ENCODE measurements at regions not wholly inside any gene's neighbourhood (a gene's known extent, or its start where the extent isn't known, plus 50 kb on each side); places are given as distances from the start of the nearest gene placed in this dataset.

GRCh38 chr1:208570362-208570761 lies 326.2 kb upstream of the PLXNA2 start:
- Mint-ChIP-seq H3K9me3 (peaks cover 0 to 6% (median 2%) of the 10 kb centered on the region in 7 donors), H3K4me1 (no peaks in the 10 kb centered on the region), H3K36me3 (no peaks in the 10 kb centered on the region), H3K4me3 (no peak overlapping the region), H3K27me3 (ENCODE audit: low read depth in 3 of 3) (no peaks in the 10 kb centered on the region), H3K27ac (no peak overlapping the region)
- Histone ChIP-seq H3K4me3 (replicated peaks in 1 of 3; ENCODE audit: low read depth in 2 of 3, low read length in 3 of 3) (no peak overlapping the region), H3K27me3 (ENCODE audit: control insufficient read depth in 2 of 2, insufficient read depth in 2 of 2, low read length in 2 of 2) (no peaks in the 10 kb centered on the region), H3K79me2 (ENCODE audit: insufficient read depth, low read length) (no peaks in the 10 kb centered on the region), H3K36me3 (replicated peaks in 1 of 2; ENCODE audit: control insufficient read depth in 1 of 2, insufficient read depth in 2 of 2, low read length in 2 of 2) (no peaks in the 10 kb centered on the region), H3K9me3 (replicated peaks in 1 of 2; ENCODE audit: control insufficient read depth in 1 of 2, insufficient read depth in 1 of 2, low read length in 2 of 2) (no peaks in the 10 kb centered on the region), H3K9ac (ENCODE audit: insufficient read depth, low read length, poor library complexity, severe bottlenecking) (no peak overlapping the region), H3K4me1 (ENCODE audit: control insufficient read depth in 1 of 2, insufficient read depth in 2 of 2, low read length in 2 of 2) (no peaks in the 10 kb centered on the region), H3K27ac (ENCODE audit: low read depth in 1 of 2, low read length in 2 of 2) (no peak overlapping the region), H4K20me1 (ENCODE audit: insufficient read depth, low read length) (no peaks in the 10 kb centered on the region), H2AFZ (ENCODE audit: insufficient read depth, low read depth, low read length, poor library complexity, severe bottlenecking) (no peak overlapping the region), H3K4me2 (replicated peaks; ENCODE audit: extremely low read depth, low read length, poor library complexity, severe bottlenecking) (no peak overlapping the region)
- no CpG with 5 or more reads among the region's 5 CpGs for WGBS (ENCODE audit: insufficient coverage)
- intact Hi-C loops (cut with micrococcal nuclease), result no loop called here
- TF ChIP-seq CTCF (IDR thresholded peaks at IDR 0.05), result no peak
- no peak for DNase-seq

- no peaks in the 10 kb centered on the region for H3K36me3 Mint-ChIP-seq
- Histone ChIP-seq H3K27me3 (ENCODE audit: control insufficient read depth in 2 of 2, insufficient read depth in 2 of 2, low read length in 2 of 2) (no peaks in the 10 kb centered on the region), H3K4me1 (ENCODE audit: control insufficient read depth in 1 of 2, insufficient read depth in 2 of 2, low read length in 2 of 2) (no peaks in the 10 kb centered on the region), H2AFZ (ENCODE audit: insufficient read depth, low read depth, low read length, poor library complexity, severe bottlenecking) (no peak overlapping the region), H3K9me3 (replicated peaks in 1 of 2; ENCODE audit: control insufficient read depth in 1 of 2, insufficient read depth in 1 of 2, low read length in 2 of 2) (no peaks in the 10 kb centered on the region), H3K79me2 (ENCODE audit: insufficient read depth, low read length) (no peaks in the 10 kb centered on the region), H3K4me2 (replicated peaks; ENCODE audit: extremely low read depth, low read length, poor library complexity, severe bottlenecking) (no peak overlapping the region), H4K20me1 (ENCODE audit: insufficient read depth, low read length) (no peaks in the 10 kb centered on the region), H3K4me3 (replicated peaks in 1 of 3; ENCODE audit: low read depth in 2 of 3, low read length in 3 of 3) (no peak overlapping the region), H3K36me3 (replicated peaks in 1 of 2; ENCODE audit: control insufficient read depth in 1 of 2, insufficient read depth in 2 of 2, low read length in 2 of 2) (no peaks in the 10 kb centered on the region), H3K27ac (ENCODE audit: low read depth in 1 of 2, low read length in 2 of 2) (no peak overlapping the region), H3K9ac (ENCODE audit: insufficient read depth, low read length, poor library complexity, severe bottlenecking) (no peak overlapping the region)
- no peak overlapping the region for H3K4me3 Mint-ChIP-seq
- H3K27me3 Mint-ChIP-seq (ENCODE audit: low read depth in 3 of 3), result peaks cover under 1 to 4% (median 2%) of the 10 kb centered on the region in 3 donors
- WGBS (ENCODE audit: insufficient coverage), result 78% methylated on average over 2 of the region's 4 CpGs
- no peaks in the 10 kb centered on the region for H3K4me1 Mint-ChIP-seq
- TF ChIP-seq CTCF (IDR thresholded peaks at IDR 0.05), result no peak
- intact Hi-C loops (cut with micrococcal nuclease), result no loop called here
- H3K27ac Mint-ChIP-seq, result no peak overlapping the region
- H3K9me3 Mint-ChIP-seq, result peaks cover 0 to 4% (median under 1%) of the 10 kb centered on the region in 7 donors
- DNase-seq, result no peak
Measured at GRCh38 chr1:208576425-208576824, 332.2 kb upstream of the PLXNA2 start.
